Chondrocyte (in vitro differentiated cells): ENCODE measurements at regions not wholly inside any gene's neighbourhood (a gene's known extent, or its start where the extent isn't known, plus 50 kb on each side); places are given as distances from the start of the nearest gene placed in this dataset.

Source experiments
- DNase-seq: peaks from one replicate; pipeline ENCODE4 v3.0.0; 2021; ENCODE audit warnings: mixed read lengths, low spot score
- H3K27ac Mint-ChIP-seq: one replicate; pipeline ENCODE4 v1.8.0; 2021; ENCODE audit warnings: mild to moderate bottlenecking, moderate library complexity, mixed read lengths; ENCODE audit not compliant: unreplicated experiment
- H3K27me3 Mint-ChIP-seq: 2 replicates; pipeline ENCODE4 v1.8.0; 2021; ENCODE audit warnings: low read depth, mixed read lengths
- H3K36me3 Mint-ChIP-seq: 2 replicates; pipeline ENCODE4 v1.8.0; 2021; ENCODE audit warnings: low read depth, mixed read lengths
- H3K4me1 Mint-ChIP-seq: 2 replicates; pipeline ENCODE4 v1.8.0; 2021; ENCODE audit warnings: low read depth, mild to moderate bottlenecking, mixed read lengths
- H3K4me3 Mint-ChIP-seq: one replicate; pipeline ENCODE4 v1.8.0; 2021; ENCODE audit warnings: mild to moderate bottlenecking, moderate library complexity, mixed read lengths; ENCODE audit not compliant: unreplicated experiment
- H3K9me3 Mint-ChIP-seq: 2 replicates; pipeline ENCODE4 v1.8.0; 2021; ENCODE audit warnings: low read depth, mixed read lengths
- CTCF ChIP-seq: fragments of 200-600 bp; sonication (generic); IDR thresholded peaks from 2 replicates; pipeline ENCODE4 v1.5.0; 2021; ENCODE audit warnings: antibody characterized with exemption, mild to moderate bottlenecking, moderate library complexity

GRCh38 chr5:114089259-114089658 lies 272.6 kb upstream of the KCNN2 start:
- peaks cover 19% of the 10 kb centered on the region for H3K27me3 Mint-ChIP-seq
- H3K36me3 Mint-ChIP-seq: no peaks in the 10 kb centered on the region
- H3K27ac Mint-ChIP-seq: no peak overlapping the region
- H3K4me1 Mint-ChIP-seq: no peaks in the 10 kb centered on the region
- no peak for DNase-seq
- no peak for TF ChIP-seq CTCF
- H3K4me3 Mint-ChIP-seq: no peak overlapping the region
- peaks cover 9% of the 10 kb centered on the region for H3K9me3 Mint-ChIP-seq

GRCh38 chr5:114097570-114097969 lies 264.3 kb upstream of the KCNN2 start:
- Mint-ChIP-seq H3K27me3 (peaks cover 4% of the 10 kb centered on the region), H3K27ac (no peak overlapping the region), H3K9me3 (peaks cover 6% of the 10 kb centered on the region), H3K4me1 (no peaks in the 10 kb centered on the region), H3K36me3 (no peaks in the 10 kb centered on the region), H3K4me3 (no peak overlapping the region)
- no peak for DNase-seq
- TF ChIP-seq CTCF: peak; percentile 15

GRCh38 chr5:114099161-114099560 lies 262.7 kb upstream of the KCNN2 start:
- Mint-ChIP-seq H3K9me3 (no peaks in the 10 kb centered on the region), H3K4me1 (no peaks in the 10 kb centered on the region), H3K27ac (no peak overlapping the region), H3K27me3 (peaks cover 4% of the 10 kb centered on the region), H3K36me3 (no peaks in the 10 kb centered on the region), H3K4me3 (no peak overlapping the region)
- no peak for TF ChIP-seq CTCF
- no peak for DNase-seq

DNA sequence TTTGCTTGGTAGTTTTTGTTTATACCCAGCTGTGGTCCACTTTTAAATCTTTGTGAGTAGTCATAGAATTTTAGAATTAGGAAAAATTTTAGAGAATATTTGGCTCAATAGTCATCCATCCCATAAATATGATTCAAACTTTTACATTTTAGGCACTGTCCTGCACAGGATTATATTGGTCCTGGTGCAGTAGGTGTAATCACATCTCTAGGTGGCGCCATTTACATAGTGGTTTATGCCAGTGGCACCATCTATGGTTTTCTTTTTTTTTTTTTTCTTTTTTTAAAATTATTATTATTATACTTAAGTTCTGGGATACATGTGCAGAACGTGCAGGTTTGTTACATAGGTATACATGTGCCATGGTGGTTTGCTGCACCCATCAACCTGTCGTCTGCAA lies 260.7 kb upstream of the KCNN2 start:
- H3K4me3 Mint-ChIP-seq: no peak overlapping the region
- H3K27me3 Mint-ChIP-seq: peaks cover 4% of the 10 kb centered on the region
- H3K9me3 Mint-ChIP-seq: no peaks in the 10 kb centered on the region
- TF ChIP-seq CTCF: peak; percentile 88
- no peak overlapping the region for H3K27ac Mint-ChIP-seq
- no peaks in the 10 kb centered on the region for H3K4me1 Mint-ChIP-seq
- no peak for DNase-seq
- no peaks in the 10 kb centered on the region for H3K36me3 Mint-ChIP-seq

DNA sequence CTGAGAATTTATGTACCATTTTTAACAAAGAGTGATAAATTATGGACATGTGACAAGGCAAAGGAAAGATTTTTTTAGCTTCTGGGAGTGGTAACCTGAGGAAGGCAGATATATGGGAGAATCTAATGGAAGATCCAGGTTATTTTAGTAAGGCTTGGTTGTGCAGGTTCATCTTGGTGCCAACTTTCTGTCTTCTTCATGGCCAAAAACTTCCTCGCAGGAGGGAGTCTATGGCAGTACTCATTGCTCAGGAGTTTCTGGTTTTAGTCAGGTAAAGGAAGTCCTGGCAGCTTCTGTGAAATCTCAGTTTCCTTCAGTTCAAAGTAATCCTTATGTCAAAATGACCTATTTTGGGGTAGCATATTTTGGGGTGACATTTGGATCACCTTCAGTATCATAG lies 248.3 kb upstream of the KCNN2 start:
- Mint-ChIP-seq H3K9me3 (peaks cover 2% of the 10 kb centered on the region), H3K36me3 (no peaks in the 10 kb centered on the region), H3K4me3 (no peak overlapping the region), H3K27me3 (peaks cover 12% of the 10 kb centered on the region), H3K4me1 (no peaks in the 10 kb centered on the region), H3K27ac (no peak overlapping the region)
- no peak for TF ChIP-seq CTCF
- DNase-seq: no peak
